Thoracic aorta (tissue), 2 donors: ENCODE measurements at regions not wholly inside any gene's neighbourhood (a gene's known extent, or its start where the extent isn't known, plus 50 kb on each side); places are given as distances from the start of the nearest gene placed in this dataset.

Source experiments
- ATAC-seq: fragments of 150-250 bp; one replicate; pipeline ENCODE4 v1.8.0; 2017; ENCODE audit warnings: low read depth; ENCODE audit not compliant: insufficient number of reproducible peaks, low FRiP score
- DNase-seq: peaks from one replicate; pipeline ENCODE4 v3.0.0-alpha.2; 2020; ENCODE audit warnings: low spot score
- H3K27ac ChIP-seq, 2 donors: fragments of 200-600 bp; sonication (generic); 1 replicate in 1 of 2; 2 replicates in 1 of 2; pipeline ENCODE4 v1.5.1; 2016; ENCODE audit warnings: mild to moderate bottlenecking in 2 of 2, moderate library complexity in 2 of 2
- H3K27me3 ChIP-seq: fragments of 200-600 bp; sonication (generic); replicated peaks from 2 replicates; pipeline ENCODE4 v1.6.0; 2016; ENCODE audit warnings: mild to moderate bottlenecking; ENCODE audit not compliant: insufficient read depth
- H3K36me3 ChIP-seq: fragments of 200-600 bp; sonication (generic); one replicate; pipeline ENCODE4 v1.5.1; 2016
- H3K4me1 ChIP-seq, 2 donors: fragments of 200-600 bp; sonication (generic); 1 replicate in 1 of 2; 2 replicates in 1 of 2; pipeline versions ENCODE4 v1.5.1 to v1.6.0; 2016; ENCODE audit warnings: low read depth in 2 of 2, mild to moderate bottlenecking in 1 of 2; ENCODE audit not compliant: control insufficient read depth in 1 of 2
- H3K4me3 ChIP-seq: fragments of 200-600 bp; sonication (generic); 2 replicates; pipeline ENCODE4 v1.5.1; 2016; ENCODE audit warnings: mild to moderate bottlenecking
- H3K9me3 ChIP-seq: fragments of 200-600 bp; sonication (generic); 2 replicates; pipeline ENCODE4 v1.5.1; 2016
- TF ChIP-seq, protein P1 (sequence below): fragments of 200-600 bp; sonication (generic); IDR thresholded peaks from one replicate; pipeline ENCODE4 v1.5.1; 2019; ENCODE audit warnings: antibody characterized with exemption

DNA sequence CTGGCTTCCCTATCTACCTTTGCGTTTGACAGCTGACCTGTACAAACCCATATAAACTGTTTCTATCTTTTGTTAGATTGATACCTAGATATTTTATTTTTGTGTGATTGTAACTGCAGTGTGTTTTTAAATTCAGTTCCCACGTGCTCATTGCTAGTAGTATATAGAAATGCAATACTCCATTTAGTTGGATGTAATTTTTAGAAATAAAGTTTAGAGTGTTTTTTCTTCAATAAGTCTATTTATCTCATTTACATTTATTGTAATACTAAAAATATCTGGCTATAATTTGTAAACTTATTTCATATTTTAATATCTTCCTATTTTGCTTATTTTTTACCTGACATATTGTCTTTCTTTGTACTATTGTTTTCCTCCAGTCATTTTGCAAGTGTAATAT is 329.7 kb upstream of the ADARB2 start:
- Histone ChIP-seq H3K4me1 (no peaks in the 10 kb centered on the region), H3K27me3 (no peaks in the 10 kb centered on the region)
- no peak for ATAC-seq

DNA sequence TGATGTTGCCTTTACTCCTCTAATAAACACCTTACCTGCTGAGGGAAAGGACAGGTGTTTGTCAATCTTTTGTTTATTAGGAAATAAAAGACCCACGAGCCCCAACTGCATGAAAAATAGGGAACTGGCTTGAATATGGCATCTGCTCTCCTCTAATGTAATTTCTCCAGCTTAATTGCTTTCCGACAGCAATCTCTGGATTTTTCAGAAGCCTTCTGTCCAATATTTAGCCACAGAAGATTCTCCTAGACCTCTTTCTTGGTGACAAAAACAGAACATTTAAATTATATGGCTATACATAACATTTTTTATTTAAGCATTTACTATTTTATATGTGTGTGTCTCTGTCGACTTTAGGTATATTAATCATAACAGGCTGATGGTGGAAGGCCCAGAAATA is 317.4 kb upstream of the ADARB2 start:
- H3K4me1 ChIP-seq, result no peaks in the 10 kb centered on the region
- no peak for DNase-seq
- no peak overlapping the region for H3K4me3 ChIP-seq
- no peaks in the 10 kb centered on the region for H3K27me3 ChIP-seq
- H3K36me3 ChIP-seq, result no peaks in the 10 kb centered on the region
- TF ChIP-seq, protein P1, sequence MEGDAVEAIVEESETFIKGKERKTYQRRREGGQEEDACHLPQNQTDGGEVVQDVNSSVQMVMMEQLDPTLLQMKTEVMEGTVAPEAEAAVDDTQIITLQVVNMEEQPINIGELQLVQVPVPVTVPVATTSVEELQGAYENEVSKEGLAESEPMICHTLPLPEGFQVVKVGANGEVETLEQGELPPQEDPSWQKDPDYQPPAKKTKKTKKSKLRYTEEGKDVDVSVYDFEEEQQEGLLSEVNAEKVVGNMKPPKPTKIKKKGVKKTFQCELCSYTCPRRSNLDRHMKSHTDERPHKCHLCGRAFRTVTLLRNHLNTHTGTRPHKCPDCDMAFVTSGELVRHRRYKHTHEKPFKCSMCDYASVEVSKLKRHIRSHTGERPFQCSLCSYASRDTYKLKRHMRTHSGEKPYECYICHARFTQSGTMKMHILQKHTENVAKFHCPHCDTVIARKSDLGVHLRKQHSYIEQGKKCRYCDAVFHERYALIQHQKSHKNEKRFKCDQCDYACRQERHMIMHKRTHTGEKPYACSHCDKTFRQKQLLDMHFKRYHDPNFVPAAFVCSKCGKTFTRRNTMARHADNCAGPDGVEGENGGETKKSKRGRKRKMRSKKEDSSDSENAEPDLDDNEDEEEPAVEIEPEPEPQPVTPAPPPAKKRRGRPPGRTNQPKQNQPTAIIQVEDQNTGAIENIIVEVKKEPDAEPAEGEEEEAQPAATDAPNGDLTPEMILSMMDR, result no peak
- H3K27ac ChIP-seq, result no peak overlapping the region
- H3K9me3 ChIP-seq, result no peaks in the 10 kb centered on the region
- no peak for ATAC-seq

More for the DNA sequence above, 329.7 kb upstream of the ADARB2 start:
- Histone ChIP-seq H3K36me3 (no peaks in the 10 kb centered on the region), H3K27ac (no peak overlapping the region), H3K9me3 (no peaks in the 10 kb centered on the region), H3K4me3 (no peak overlapping the region)
- no peak for DNase-seq
- TF ChIP-seq, protein P1, result no peak

- TF ChIP-seq, protein P1, result no peak
- Histone ChIP-seq H3K27ac (no peak overlapping the region), H3K27me3 (no peaks in the 10 kb centered on the region), H3K4me1 (no peaks in the 10 kb centered on the region), H3K4me3 (no peak overlapping the region), H3K9me3 (no peaks in the 10 kb centered on the region), H3K36me3 (no peaks in the 10 kb centered on the region)
- ATAC-seq, result no peak
- DNase-seq, result no peak
Observed at GRCh38 chr10:2053805-2054204, 316.5 kb upstream of the ADARB2 start.

- H3K4me1 ChIP-seq, result no peaks in the 10 kb centered on the region
- no peaks in the 10 kb centered on the region for H3K27me3 ChIP-seq
- TF ChIP-seq, protein P1, result no peak
- H3K27ac ChIP-seq, result no peak overlapping the region
- DNase-seq, result no peak
- no peaks in the 10 kb centered on the region for H3K36me3 ChIP-seq
- H3K4me3 ChIP-seq, result no peak overlapping the region
- H3K9me3 ChIP-seq, result no peaks in the 10 kb centered on the region
- no peak for ATAC-seq
Observed at GRCh38 chr10:2051108-2051507, 313.8 kb upstream of the ADARB2 start.

DNA sequence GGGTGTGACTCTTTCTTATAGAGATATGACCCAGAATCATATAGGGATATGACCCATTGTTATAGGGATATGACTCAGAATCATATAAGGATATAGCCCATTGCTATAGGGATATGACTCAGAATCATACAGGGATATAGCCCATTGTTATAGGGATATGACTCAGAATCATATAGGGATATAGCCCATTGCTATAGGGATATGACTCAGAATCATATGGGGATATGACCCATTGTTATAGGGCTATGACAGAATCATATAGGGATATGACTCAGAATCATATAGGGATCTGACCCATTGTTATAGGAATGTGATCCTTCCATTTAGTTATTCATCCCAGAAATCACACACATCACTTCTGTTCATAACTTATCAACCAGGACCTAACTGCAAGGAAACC is 312.2 kb upstream of the ADARB2 start:
- DNase-seq (no peak), ATAC-seq (no peak)
- H3K27me3 ChIP-seq, result no peaks in the 10 kb centered on the region
- H3K4me3 ChIP-seq, result no peak overlapping the region
- no peaks in the 10 kb centered on the region for H3K4me1 ChIP-seq
- H3K27ac ChIP-seq, result no peak overlapping the region
- H3K9me3 ChIP-seq, result no peaks in the 10 kb centered on the region
- TF ChIP-seq, protein P1, result no peak
- H3K36me3 ChIP-seq, result no peaks in the 10 kb centered on the region
